Lung microvascular endothelial cell (primary cell): ENCODE measurements at regions not wholly inside any gene's neighbourhood (a gene's known extent, or its start where the extent isn't known, plus 50 kb on each side); places are given as distances from the start of the nearest gene placed in this dataset.

Experiments used
- DNase-seq, 2 donors: peaks; one replicate each; pipeline versions ENCODE4 v3.0.0 to v3.0.0-alpha.2; 2010; ENCODE audit warnings: low read depth in 2 of 2

- DNase-seq = no peak
Measured at GRCh38 chr3:159166899-159167586, 365.2 kb downstream of the MFSD1 start.

DNA sequence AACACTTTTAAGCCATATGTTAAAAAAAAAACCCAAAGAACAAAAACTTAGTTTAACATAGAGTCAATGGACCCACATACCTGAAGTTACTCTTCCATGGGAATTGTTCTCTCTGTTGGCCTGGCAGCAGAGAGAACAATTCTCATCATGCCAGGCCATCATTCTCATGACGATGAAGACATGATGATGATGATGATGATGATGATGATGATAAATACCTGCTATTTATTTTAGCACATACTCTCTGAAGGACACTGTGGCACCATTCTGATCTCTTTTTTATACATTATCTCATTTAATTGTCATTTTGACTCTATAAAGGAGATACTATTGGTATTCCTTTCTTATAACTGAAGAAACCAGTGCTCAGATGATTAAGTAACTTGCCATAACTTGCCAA is 366.9 kb downstream of the MFSD1 start:
- DNase-seq = no peak

DNA sequence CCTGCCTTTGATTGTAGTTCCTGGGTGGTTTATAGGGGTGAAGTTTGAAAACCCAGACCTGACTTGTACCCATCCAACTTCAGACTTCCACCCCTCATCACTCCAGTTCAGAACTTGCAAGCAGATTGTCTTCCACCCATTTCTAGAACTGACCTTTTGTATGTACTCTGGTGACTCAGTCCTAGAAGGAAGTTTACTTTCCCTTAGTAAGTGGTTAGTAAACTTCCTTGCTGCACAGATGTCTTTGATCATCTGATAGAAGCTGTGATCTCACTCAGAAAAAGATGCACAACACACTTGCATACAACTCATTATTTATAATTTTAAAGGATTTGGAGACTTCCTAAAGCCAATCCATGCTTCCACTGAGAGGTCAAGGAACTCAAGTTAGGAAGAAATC is 368.0 kb downstream of the MFSD1 start:
- DNase-seq = peak in 1 of 2 donors; percentile 96

DNA sequence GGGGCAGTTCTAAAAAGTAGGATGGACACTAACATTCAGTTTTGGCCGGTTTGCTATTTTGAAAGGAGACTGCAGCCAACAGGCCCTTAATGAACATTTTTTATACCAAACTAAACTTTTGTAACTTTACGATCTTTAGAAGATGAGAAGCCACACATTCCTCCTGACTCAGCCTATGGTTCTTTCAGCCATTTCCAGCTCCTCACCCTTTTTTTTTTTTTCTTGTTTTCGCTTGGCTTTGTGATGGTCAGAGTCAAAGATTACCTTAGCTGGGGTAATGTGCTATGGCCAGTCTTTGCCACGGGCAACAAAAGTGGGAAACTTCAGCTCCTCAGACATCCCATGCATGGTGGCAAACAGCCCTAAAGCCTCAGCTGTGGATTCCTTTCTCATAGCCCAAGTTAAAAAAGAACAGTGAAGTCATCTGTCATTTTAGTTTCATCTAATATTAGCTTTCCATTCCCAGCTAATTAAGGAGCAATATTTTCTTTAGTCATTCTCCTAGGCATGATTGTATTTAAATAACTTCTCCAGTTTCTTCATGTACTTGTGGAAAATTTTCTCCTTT is 368.7 kb downstream of the MFSD1 start:
- DNase-seq = peak in 1 of 2 donors; percentile 43

DNA sequence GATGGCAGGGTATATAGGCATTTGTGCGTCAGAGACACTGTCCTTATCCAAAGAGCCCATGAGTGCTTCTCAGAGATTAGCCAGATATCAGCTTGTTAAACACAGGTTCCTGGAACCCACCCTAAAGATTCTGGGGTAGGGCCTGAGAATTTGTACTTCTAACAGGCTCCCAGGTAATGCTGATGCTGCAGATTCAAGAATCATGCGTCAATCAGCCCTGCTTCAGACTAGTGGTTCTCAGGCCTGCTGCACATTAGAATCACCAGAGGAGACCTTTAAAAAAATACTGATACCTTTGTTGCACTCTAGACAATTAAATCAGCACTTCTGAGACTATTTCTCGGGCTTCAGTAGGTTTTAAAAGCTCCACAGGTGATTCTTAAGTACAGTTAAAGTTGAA is 369.5 kb downstream of the MFSD1 start:
- no peak for DNase-seq

- DNase-seq = no peak
Measured at GRCh38 chr3:159172473-159172872, 370.6 kb downstream of the MFSD1 start.

DNA sequence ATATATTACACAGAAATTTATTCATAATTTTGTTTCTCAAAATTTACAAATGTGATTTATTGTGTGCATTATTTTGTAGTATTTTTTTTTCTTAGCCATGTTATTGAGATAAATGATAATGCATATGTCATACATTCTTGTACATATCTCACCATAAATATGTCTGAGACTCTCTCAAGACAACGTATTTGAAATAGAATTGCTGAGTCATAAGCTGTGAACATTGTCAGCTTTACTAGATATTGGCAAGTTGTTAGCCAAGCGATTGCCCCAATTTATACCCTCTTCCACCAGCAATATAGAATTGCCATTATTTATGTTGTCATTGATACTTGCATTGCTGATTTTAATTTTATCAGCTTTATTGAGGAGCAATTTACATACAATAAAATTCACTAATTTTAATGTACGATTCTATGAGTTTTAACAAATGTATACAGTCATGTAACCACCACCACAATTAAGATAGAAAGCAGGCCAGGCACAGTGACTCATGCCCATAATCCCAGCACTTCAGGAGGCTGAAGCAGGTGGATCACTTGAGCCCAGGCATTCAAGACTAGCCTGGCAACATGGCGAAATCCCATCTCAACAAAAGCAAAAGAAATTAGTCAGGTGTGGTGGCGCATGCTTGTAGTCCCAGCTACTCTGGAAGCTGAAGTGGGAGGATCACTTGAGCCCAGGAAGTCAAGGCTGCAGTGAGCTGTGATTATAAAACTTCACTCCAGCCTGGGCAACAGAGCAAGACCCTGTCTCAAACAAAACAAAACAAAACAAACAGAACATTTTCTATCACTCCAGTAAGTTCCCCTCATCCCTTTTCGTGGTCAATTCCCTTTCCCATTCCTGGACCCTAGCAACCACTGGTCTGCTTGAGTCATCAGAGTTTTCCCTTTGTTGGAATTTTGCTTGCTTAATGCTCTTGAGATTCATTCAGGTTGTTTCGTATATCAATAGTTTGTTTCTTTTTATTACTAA is 373.1 kb downstream of the MFSD1 start:
- DNase-seq = no peak

- no peak for DNase-seq
Measured at GRCh38 chr3:159178209-159178897, 376.5 kb downstream of the MFSD1 start.

GRCh38 chr3:159182961-159183360 is 381.1 kb downstream of the MFSD1 start:
- no peak for DNase-seq

DNA sequence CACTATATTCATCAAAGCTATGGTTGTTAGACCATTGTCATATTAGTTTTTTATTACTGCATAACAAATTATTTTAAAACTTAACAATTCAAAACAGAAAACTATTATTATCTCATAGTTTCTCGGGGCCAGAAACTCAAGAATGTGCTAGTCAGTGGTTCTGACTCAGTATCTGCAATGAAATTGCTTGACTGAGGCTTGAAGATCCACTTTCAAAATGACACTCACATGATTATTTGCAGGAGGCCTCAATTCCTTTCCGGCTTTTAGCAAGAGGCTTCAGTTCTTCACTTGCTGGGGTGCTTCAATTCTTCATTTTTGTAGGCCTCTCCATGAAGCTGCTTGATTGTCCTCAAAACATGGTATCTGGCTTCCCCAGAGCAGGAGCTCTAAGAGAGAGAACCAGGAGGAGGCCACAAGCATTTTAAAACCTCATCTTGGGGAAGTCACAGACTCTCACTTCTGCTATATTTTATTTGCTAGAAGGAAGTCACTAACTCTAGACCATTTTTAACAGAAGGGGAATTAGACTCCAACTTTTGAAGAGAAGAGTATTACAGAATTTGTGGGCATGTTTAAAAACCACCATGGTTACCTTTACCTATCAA is 383.7 kb downstream of the MFSD1 start:
- DNase-seq = no peak

DNA sequence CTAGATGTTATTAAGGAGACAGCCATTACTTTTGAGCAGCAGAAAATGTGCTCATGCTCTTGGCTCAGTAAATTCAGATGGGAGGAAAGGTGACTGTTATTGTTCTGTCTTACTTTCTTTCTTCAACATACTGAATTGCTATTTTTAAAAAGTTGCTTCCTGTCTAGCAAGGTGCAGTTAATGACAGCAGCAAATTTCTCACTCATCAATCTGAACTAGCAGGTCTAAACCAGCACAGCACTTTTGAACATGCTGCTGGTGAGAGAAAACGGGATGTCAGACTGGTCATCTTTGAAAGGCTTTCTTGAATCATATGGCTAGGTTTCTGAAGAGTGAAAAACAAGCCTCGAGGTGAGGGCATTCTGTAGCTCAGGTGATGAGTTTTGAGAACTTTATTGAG is 384.7 kb downstream of the MFSD1 start:
- DNase-seq = no peak

DNA sequence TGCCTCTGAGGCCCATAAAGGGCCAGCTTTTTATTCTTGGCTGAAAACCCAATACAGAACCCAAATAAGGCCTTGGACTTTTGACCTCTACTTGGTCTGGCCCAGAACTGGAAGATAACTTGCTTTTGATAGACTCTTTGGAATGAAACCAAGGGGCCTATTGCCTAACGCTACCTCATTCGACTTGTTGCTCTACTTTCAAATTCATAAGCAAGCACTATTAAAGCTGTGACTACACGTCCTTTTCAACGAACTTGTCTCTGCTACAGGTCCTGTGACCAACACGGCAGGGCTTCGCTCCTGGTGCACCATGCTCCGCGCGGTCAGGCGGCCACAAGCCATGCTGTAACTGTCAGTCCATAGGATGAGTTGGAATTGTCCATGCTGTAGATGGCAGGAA is 385.4 kb downstream of the MFSD1 start:
- DNase-seq = no peak

DNA sequence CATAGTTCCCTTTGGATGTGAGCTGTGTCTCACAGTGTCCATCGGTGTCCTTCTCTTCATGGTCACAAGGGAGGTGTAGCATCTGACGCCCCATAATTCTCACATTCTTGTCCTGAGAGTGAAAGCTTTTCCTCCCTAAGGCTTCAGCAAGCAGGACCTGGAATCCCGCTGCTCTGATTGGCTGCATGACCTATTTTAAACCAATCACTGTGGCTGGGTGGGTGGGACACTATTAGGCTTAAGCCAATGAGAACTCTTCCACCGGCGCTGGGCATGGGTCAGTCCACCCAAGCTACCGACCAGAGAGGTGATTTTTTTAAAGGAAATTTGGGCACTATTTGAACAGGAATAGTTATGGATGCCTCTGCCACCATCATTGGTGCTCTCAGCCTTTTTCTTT is 385.9 kb downstream of the MFSD1 start:
- no peak for DNase-seq

GRCh38 chr3:159189994-159190669 is 388.3 kb downstream of the MFSD1 start:
- peak in 1 of 2 donors; percentile 80 for DNase-seq

GRCh38 chr3:159191447-159191846 is 389.6 kb downstream of the MFSD1 start:
- peak in 1 of 2 donors; percentile 83 for DNase-seq

- DNase-seq = no peak
Measured at GRCh38 chr3:159196359-159196758, 394.5 kb downstream of the MFSD1 start.

DNA sequence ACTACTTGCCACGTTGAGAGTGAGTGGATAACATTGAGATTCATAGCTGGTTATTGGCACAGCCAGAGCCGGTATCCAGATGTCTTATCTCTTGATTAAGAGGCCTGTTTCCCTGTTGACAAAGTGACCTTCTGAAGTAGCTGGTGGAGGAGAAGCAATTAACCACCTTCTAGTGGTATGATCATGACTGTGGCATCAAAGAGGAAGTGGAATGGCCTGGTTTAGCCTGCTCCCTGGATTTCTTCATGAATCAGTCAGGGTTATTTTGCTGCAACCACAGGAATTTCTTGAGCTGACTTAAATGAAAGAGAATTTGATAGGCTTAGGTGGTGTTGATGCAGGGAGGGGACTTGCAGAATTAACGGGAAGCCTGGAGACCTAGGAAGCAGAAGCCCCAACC is 398.3 kb downstream of the MFSD1 start:
- DNase-seq = peak in 1 of 2 donors; percentile 42

DNA sequence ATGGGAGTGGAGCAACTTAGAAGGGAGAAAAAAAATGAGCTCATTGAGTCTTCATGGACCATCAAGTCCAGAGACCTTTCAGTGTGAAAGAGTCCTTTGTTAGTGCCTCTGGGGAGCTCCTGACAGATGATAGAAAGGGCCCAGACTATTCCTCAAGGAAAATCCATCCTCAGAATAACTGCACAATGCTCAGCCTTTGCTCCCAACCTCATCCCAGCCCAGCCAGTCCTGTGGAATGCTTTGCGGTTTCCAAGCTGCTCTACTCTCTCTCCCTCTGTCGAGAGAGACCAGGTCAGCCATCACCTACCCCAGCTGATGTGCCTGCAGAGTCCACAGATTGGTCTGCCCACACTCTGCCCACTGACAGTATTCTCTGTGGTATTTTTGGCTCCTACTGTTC is 406.2 kb downstream of the MFSD1 start:
- no peak for DNase-seq

- no peak for DNase-seq
Measured at GRCh38 chr3:159209459-159209858, 407.6 kb downstream of the MFSD1 start.

DNA sequence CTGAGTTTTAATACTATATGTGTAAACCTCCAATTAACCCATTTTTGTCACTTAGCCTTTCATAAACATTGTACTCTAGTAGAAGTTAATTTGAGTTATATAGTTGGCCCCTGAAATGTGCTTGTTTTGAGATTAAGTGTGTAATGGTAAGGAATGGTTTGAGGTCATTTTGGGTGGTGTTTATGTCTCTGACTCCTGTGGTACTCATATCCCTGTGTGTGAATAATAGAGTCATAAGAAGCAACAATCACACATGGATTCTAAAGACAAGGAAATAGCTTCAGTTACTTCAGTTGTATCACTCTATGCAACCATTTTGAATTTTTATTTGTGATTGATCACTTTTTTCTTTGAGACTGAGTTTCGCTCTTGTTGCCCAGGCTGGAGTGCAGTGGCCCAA is 408.5 kb downstream of the MFSD1 start:
- no peak for DNase-seq

GRCh38 chr3:159216311-159216710 is 414.5 kb downstream of the MFSD1 start:
- no peak for DNase-seq
